GM18505 (cell line): ENCODE measurements at regions not wholly inside any gene's neighbourhood (a gene's known extent, or its start where the extent isn't known, plus 50 kb on each side); places are given as distances from the start of the nearest gene placed in this dataset.
"Not testable (repeated sequence)": the region's sequence is repeated elsewhere in the genome, so short reads cannot be mapped to it uniquely, and the experiment has no call there.

ENCODE experiments used
- ATAC-seq: cut with Tn5 transposase; IDR thresholded peaks from one replicate; pipeline ENCODE4 v1.9.1; 2021; ENCODE audit not compliant: unreplicated experiment

GRCh38 chr15:20253047-20253615, 288.5 kb downstream of the GOLGA6L6 start:
- not testable (repeated sequence) for ATAC-seq

GRCh38 chr15:20252040-20252439, 289.6 kb downstream of the GOLGA6L6 start:
- ATAC-seq = not testable (repeated sequence)

- ATAC-seq = not testable (repeated sequence)
Measured at GRCh38 chr15:20251214-20252005, 290.2 kb downstream of the GOLGA6L6 start.

- not testable (repeated sequence) for ATAC-seq
Measured at GRCh38 chr15:20250206-20250605, 291.4 kb downstream of the GOLGA6L6 start.

- not testable (repeated sequence) for ATAC-seq
Measured at GRCh38 chr15:20249677-20249970, 292.0 kb downstream of the GOLGA6L6 start.

- ATAC-seq = not testable (repeated sequence)
Measured at GRCh38 chr15:20248434-20248833, 293.2 kb downstream of the GOLGA6L6 start.

- ATAC-seq = not testable (repeated sequence)
Measured at GRCh38 chr15:20247137-20247536, 294.5 kb downstream of the GOLGA6L6 start.

- not testable (repeated sequence) for ATAC-seq
Measured at GRCh38 chr15:20246624-20247023, 295.0 kb downstream of the GOLGA6L6 start.

GRCh38 chr15:20245856-20246255, 295.7 kb downstream of the GOLGA6L6 start:
- ATAC-seq = not testable (repeated sequence)

GRCh38 chr15:20244792-20245191, 296.8 kb downstream of the GOLGA6L6 start:
- not testable (repeated sequence) for ATAC-seq

GRCh38 chr15:20243486-20244240, 297.9 kb downstream of the GOLGA6L6 start:
- not testable (repeated sequence) for ATAC-seq

GRCh38 chr15:20240366-20240917, 301.2 kb downstream of the GOLGA6L6 start:
- ATAC-seq = not testable (repeated sequence)

GRCh38 chr15:20239186-20239585, 302.4 kb downstream of the GOLGA6L6 start:
- ATAC-seq = not testable (repeated sequence)

GRCh38 chr15:20237256-20238020, 304.2 kb downstream of the GOLGA6L6 start:
- ATAC-seq = not testable (repeated sequence)

GRCh38 chr15:20235728-20236127, 305.9 kb downstream of the GOLGA6L6 start:
- not testable (repeated sequence) for ATAC-seq

- ATAC-seq = not testable (repeated sequence)
Measured at GRCh38 chr15:20234006-20234540, 307.5 kb downstream of the GOLGA6L6 start.

GRCh38 chr15:20232457-20232856, 309.1 kb downstream of the GOLGA6L6 start:
- not testable (repeated sequence) for ATAC-seq

GRCh38 chr15:20230656-20231055, 310.9 kb downstream of the GOLGA6L6 start:
- not testable (repeated sequence) for ATAC-seq

GRCh38 chr15:20228791-20229190, 312.8 kb downstream of the GOLGA6L6 start:
- not testable (repeated sequence) for ATAC-seq
